GM21529 (cell line): ENCODE measurements at regions not wholly inside any gene's neighbourhood (a gene's known extent, or its start where the extent isn't known, plus 50 kb on each side); places are given as distances from the start of the nearest gene placed in this dataset.
"Not testable (repeated sequence)": the region's sequence is repeated elsewhere in the genome, so short reads cannot be mapped to it uniquely, and the experiment has no call there.

Experiments used
- ATAC-seq: cut with Tn5 transposase; IDR thresholded peaks from one replicate; pipeline ENCODE4 v1.9.1; 2021; ENCODE audit not compliant: unreplicated experiment

GRCh38 chr7:109695419-109695818 is 1125.7 kb downstream of the DNAJB9 start:
- no peak for ATAC-seq

GRCh38 chr7:109696723-109697122 is 1127.0 kb downstream of the DNAJB9 start:
- ATAC-seq: no peak

GRCh38 chr7:109699661-109700060 is 1130.0 kb downstream of the DNAJB9 start:
- ATAC-seq: no peak

GRCh38 chr7:109713366-109713765 is 1143.7 kb downstream of the DNAJB9 start:
- no peak for ATAC-seq

- not testable (repeated sequence) for ATAC-seq
Measured at GRCh38 chr7:109719359-109719758, 1149.7 kb downstream of the DNAJB9 start.

- no peak for ATAC-seq
Measured at GRCh38 chr7:109734601-109735000, 1164.9 kb downstream of the DNAJB9 start.

GRCh38 chr7:109735881-109736280 is 1166.2 kb downstream of the DNAJB9 start:
- ATAC-seq: no peak

- no peak for ATAC-seq
Measured at GRCh38 chr7:109745677-109746410, 1176.2 kb downstream of the DNAJB9 start.

- ATAC-seq: no peak
Measured at GRCh38 chr7:109751241-109751640, 1181.6 kb downstream of the DNAJB9 start.

GRCh38 chr7:109752068-109752467 is 1182.4 kb downstream of the DNAJB9 start:
- no peak for ATAC-seq

GRCh38 chr7:109757713-109758112 is 1188.0 kb downstream of the DNAJB9 start:
- no peak for ATAC-seq

GRCh38 chr7:109763611-109764010 is 1193.9 kb downstream of the DNAJB9 start:
- ATAC-seq: no peak

GRCh38 chr7:109772161-109772560 is 1202.5 kb downstream of the DNAJB9 start:
- no peak for ATAC-seq

- ATAC-seq: no peak
Measured at GRCh38 chr7:109782806-109783205, 1213.1 kb downstream of the DNAJB9 start.

GRCh38 chr7:109806548-109806947 is 1236.9 kb downstream of the DNAJB9 start:
- ATAC-seq: no peak

- ATAC-seq: no peak
Measured at GRCh38 chr7:109821156-109821555, 1251.5 kb downstream of the DNAJB9 start.

- ATAC-seq: no peak
Measured at GRCh38 chr7:109834851-109835250, 1256.1 kb upstream of the LRRN3 start.

- no peak for ATAC-seq
Measured at GRCh38 chr7:109835577-109835976, 1255.3 kb upstream of the LRRN3 start.

GRCh38 chr7:109836016-109836415 is 1254.9 kb upstream of the LRRN3 start:
- ATAC-seq: no peak

- ATAC-seq: no peak
Measured at GRCh38 chr7:109842386-109842785, 1248.5 kb upstream of the LRRN3 start.

GRCh38 chr7:109844362-109844761 is 1246.6 kb upstream of the LRRN3 start:
- no peak for ATAC-seq

GRCh38 chr7:109864230-109864629 is 1226.7 kb upstream of the LRRN3 start:
- ATAC-seq: no peak

- no peak for ATAC-seq
Measured at GRCh38 chr7:109868215-109868860, 1222.6 kb upstream of the LRRN3 start.
